ENCODE measurements at regions not wholly inside any gene's neighbourhood (a gene's known extent, or its start where the extent isn't known, plus 50 kb on each side); places are given as distances from the start of the nearest gene placed in this dataset.

- DNase-seq, result no peak
- Histone ChIP-seq H3K36me3 (no peaks in the 10 kb centered on the region), H3K4me3 (ENCODE audit: low read depth, low read length) (no peak overlapping the region), H3K27me3 (no peaks in the 10 kb centered on the region), H3K4me1 (no peaks in the 10 kb centered on the region), H3K9me3 (no peaks in the 10 kb centered on the region)
- TF ChIP-seq CTCF (IDR thresholded peaks at IDR 0.05; ENCODE audit: low read depth, low read length), result no peak
Measured at GRCh38 chr5:166163996-166164610, 2127.3 kb upstream of the WWC1 start.

- DNase-seq, result no peak
- no peaks in the 10 kb centered on the region for H3K27me3 ChIP-seq
- TF ChIP-seq CTCF (IDR thresholded peaks at IDR 0.05; ENCODE audit: low read depth, low read length), result no peak
- no peaks in the 10 kb centered on the region for H3K36me3 ChIP-seq
- no peaks in the 10 kb centered on the region for H3K9me3 ChIP-seq
- H3K4me1 ChIP-seq, result no peaks in the 10 kb centered on the region
- H3K4me3 ChIP-seq (ENCODE audit: low read depth, low read length), result no peak overlapping the region
Measured at GRCh38 chr5:166165596-166165995, 2125.8 kb upstream of the WWC1 start.

GRCh38 chr5:166166071-166166470, 2125.4 kb upstream of the WWC1 start:
- H3K4me3 ChIP-seq (ENCODE audit: low read depth, low read length), result no peak overlapping the region
- TF ChIP-seq CTCF (IDR thresholded peaks at IDR 0.05; ENCODE audit: low read depth, low read length), result no peak
- no peaks in the 10 kb centered on the region for H3K9me3 ChIP-seq
- H3K27me3 ChIP-seq, result no peaks in the 10 kb centered on the region
- DNase-seq, result no peak
- no peaks in the 10 kb centered on the region for H3K4me1 ChIP-seq
- no peaks in the 10 kb centered on the region for H3K36me3 ChIP-seq

GRCh38 chr5:166172597-166172996, 2118.8 kb upstream of the WWC1 start:
- H3K27me3 ChIP-seq, result no peaks in the 10 kb centered on the region
- DNase-seq, result no peak
- TF ChIP-seq CTCF (IDR thresholded peaks at IDR 0.05; ENCODE audit: low read depth, low read length), result no peak
- no peaks in the 10 kb centered on the region for H3K36me3 ChIP-seq
- H3K4me3 ChIP-seq (ENCODE audit: low read depth, low read length), result no peak overlapping the region
- H3K9me3 ChIP-seq, result no peaks in the 10 kb centered on the region; the same call in 1 of the 2 replicates
- H3K4me1 ChIP-seq, result no peaks in the 10 kb centered on the region

GRCh38 chr5:166178411-166179080, 2112.9 kb upstream of the WWC1 start:
- Histone ChIP-seq H3K4me3 (ENCODE audit: low read depth, low read length) (no peak overlapping the region), H3K9me3 (no peaks in the 10 kb centered on the region), H3K4me1 (no peaks in the 10 kb centered on the region), H3K36me3 (no peaks in the 10 kb centered on the region), H3K27me3 (no peaks in the 10 kb centered on the region)
- no peak for TF ChIP-seq CTCF (IDR thresholded peaks at IDR 0.05; ENCODE audit: low read depth, low read length)
- no peak for DNase-seq

- Histone ChIP-seq H3K4me1 (no peaks in the 10 kb centered on the region), H3K27me3 (no peaks in the 10 kb centered on the region), H3K9me3 (no peaks in the 10 kb centered on the region), H3K4me3 (ENCODE audit: low read depth, low read length) (no peak overlapping the region), H3K36me3 (no peaks in the 10 kb centered on the region)
- DNase-seq, result no peak
- no peak for TF ChIP-seq CTCF (IDR thresholded peaks at IDR 0.05; ENCODE audit: low read depth, low read length)
Measured at GRCh38 chr5:166185185-166185584, 2106.3 kb upstream of the WWC1 start.

Data from BE2C (cell line).